ENCODE measurements at regions not wholly inside any gene's neighbourhood (a gene's known extent, or its start where the extent isn't known, plus 50 kb on each side); places are given as distances from the start of the nearest gene placed in this dataset.

GRCh38 chr2:34529965-34530364, 930.9 kb upstream of the FAM98A start:
- H3K4me3 ChIP-seq (ENCODE audit: low read depth, low read length): no peak overlapping the region
- CTCF ChIA-PET: no interaction called here
- TF ChIP-seq ZBTB11 (tag by site-specific recombination; conservative IDR thresholded peaks at IDR 0.05; ENCODE audit: low read depth) (no peak), ZNF48 (tag by site-specific recombination; IDR thresholded peaks at IDR 0.05) (no peak), GFI1B (tag by site-specific recombination; IDR thresholded peaks at IDR 0.05) (no peak), ZNF202 (tag by site-specific recombination; IDR thresholded peaks at IDR 0.05; ENCODE audit: borderline replicate concordance) (no peak), PBX3 (CRISPR knock-in tag; IDR thresholded peaks at IDR 0.05) (no peak), MEIS1 (CRISPR knock-in tag; IDR thresholded peaks at IDR 0.05; ENCODE audit: borderline replicate concordance) (no peak), ZNF654 (tag by site-specific recombination; IDR thresholded peaks at IDR 0.05; ENCODE audit: low read depth) (no peak), ELK4 (IDR thresholded peaks at IDR 0.05; ENCODE audit: borderline replicate concordance, low read depth, low read length) (no peak), ZFP69B (tag by site-specific recombination; IDR thresholded peaks at IDR 0.05) (no peak)
- POLR2A ChIA-PET: no interaction called here
- H3K27ac ChIP-seq (ENCODE audit: extremely low read depth, low read depth, low read length): no peak overlapping the region
- no peaks in the 10 kb centered on the region for H3K36me3 ChIP-seq (ENCODE audit: control insufficient read depth in 2 of 2, insufficient read depth in 1 of 2, low read length in 2 of 2)
- no peaks in the 10 kb centered on the region for H3K4me1 ChIP-seq (ENCODE audit: control insufficient read depth, insufficient read depth, low read length)
- H3K9me3 ChIP-seq (ENCODE audit: control insufficient read depth, insufficient read depth, low read depth, low read length): no peaks in the 10 kb centered on the region

- no peaks in the 10 kb centered on the region for H3K9me3 ChIP-seq (ENCODE audit: control insufficient read depth, insufficient read depth, low read depth, low read length)
- H3K4me3 ChIP-seq (ENCODE audit: low read depth, low read length): no peak overlapping the region
- ChIA-PET POLR2A (no interaction called here), CTCF (no interaction called here)
- no peak for TF ChIP-seq ZNF768 (tag by site-specific recombination; IDR thresholded peaks at IDR 0.05)
- TF ChIP-seq ZNF596 (tag by site-specific recombination; IDR thresholded peaks at IDR 0.05): no peak
- H3K4me1 ChIP-seq (ENCODE audit: control insufficient read depth, insufficient read depth, low read length): no peaks in the 10 kb centered on the region
- H3K36me3 ChIP-seq (ENCODE audit: control insufficient read depth in 2 of 2, insufficient read depth in 1 of 2, low read length in 2 of 2): no peaks in the 10 kb centered on the region
- no peak overlapping the region for H3K27ac ChIP-seq (ENCODE audit: extremely low read depth, low read depth, low read length)
Measured at GRCh38 chr2:34523958-34524514, 924.9 kb upstream of the FAM98A start.

GRCh38 chr2:34519659-34520058, 920.6 kb upstream of the FAM98A start:
- TF ChIP-seq ZNF19 (tag by site-specific recombination; IDR thresholded peaks at IDR 0.05; ENCODE audit: low read depth) (no peak), GFI1B (tag by site-specific recombination; IDR thresholded peaks at IDR 0.05) (no peak), ZNF404 (tag by site-specific recombination; IDR thresholded peaks at IDR 0.05) (no peak)
- CTCF ChIA-PET: no interaction called here
- H3K36me3 ChIP-seq (ENCODE audit: control insufficient read depth in 2 of 2, insufficient read depth in 1 of 2, low read length in 2 of 2): no peaks in the 10 kb centered on the region
- no peak overlapping the region for H3K4me3 ChIP-seq (ENCODE audit: low read depth, low read length)
- no peak overlapping the region for H3K27ac ChIP-seq (ENCODE audit: extremely low read depth, low read depth, low read length)
- no peaks in the 10 kb centered on the region for H3K4me1 ChIP-seq (ENCODE audit: control insufficient read depth, insufficient read depth, low read length)
- POLR2A ChIA-PET: no interaction called here
- no peaks in the 10 kb centered on the region for H3K9me3 ChIP-seq (ENCODE audit: control insufficient read depth, insufficient read depth, low read depth, low read length)

- H3K27ac ChIP-seq (ENCODE audit: extremely low read depth, low read depth, low read length): no peak overlapping the region
- H3K4me1 ChIP-seq (ENCODE audit: control insufficient read depth, insufficient read depth, low read length): no peaks in the 10 kb centered on the region
- H3K36me3 ChIP-seq (ENCODE audit: control insufficient read depth in 2 of 2, insufficient read depth in 1 of 2, low read length in 2 of 2): no peaks in the 10 kb centered on the region
- POLR2A ChIA-PET: no interaction called here
- CTCF ChIA-PET: no interaction called here
- H3K4me3 ChIP-seq (ENCODE audit: low read depth, low read length): no peak overlapping the region
- no peaks in the 10 kb centered on the region for H3K9me3 ChIP-seq (ENCODE audit: control insufficient read depth, insufficient read depth, low read depth, low read length)
- no peak for TF ChIP-seq ZBTB6 (tag by site-specific recombination; IDR thresholded peaks at IDR 0.05)
- TF ChIP-seq ZNF112 (tag by site-specific recombination; IDR thresholded peaks at IDR 0.05): no peak
- no peak for TF ChIP-seq TSHZ1 (tag by site-specific recombination; IDR thresholded peaks at IDR 0.05; ENCODE audit: borderline replicate concordance)
Measured at GRCh38 chr2:34498561-34498960, 899.5 kb upstream of the FAM98A start.

Measured in HEK293 (cell line).